PFSK-1 (cell line): ENCODE measurements at regions not wholly inside any gene's neighbourhood (a gene's known extent, or its start where the extent isn't known, plus 50 kb on each side); places are given as distances from the start of the nearest gene placed in this dataset.

Source experiments
- POLR2AphosphoS5 ChIP-seq: IDR thresholded peaks from 2 replicates; pipeline ENCODE4 v1.6.1; 2012; ENCODE audit warnings: low read depth, mild to moderate bottlenecking, control low read depth, low read length, moderate library complexity
- TAF1 ChIP-seq: IDR thresholded peaks from 2 replicates; pipeline ENCODE4 v1.6.1; 2012; ENCODE audit warnings: low read length, control low read depth, borderline replicate concordance; ENCODE audit not compliant: insufficient read depth
- TF ChIP-seq, protein P1 (sequence below), 2 experiments: IDR thresholded peaks; 2 replicates each; pipeline versions ENCODE4 v1.6.1 to v1.8.0; 2011 to 2012; ENCODE audit warnings: low read depth in 2 of 2, low read length in 2 of 2, control low read depth in 1 of 2, inconsistent platforms in 1 of 2, mild to moderate bottlenecking in 1 of 2, moderate library complexity in 1 of 2; ENCODE audit not compliant: insufficient read depth in 1 of 2

DNA sequence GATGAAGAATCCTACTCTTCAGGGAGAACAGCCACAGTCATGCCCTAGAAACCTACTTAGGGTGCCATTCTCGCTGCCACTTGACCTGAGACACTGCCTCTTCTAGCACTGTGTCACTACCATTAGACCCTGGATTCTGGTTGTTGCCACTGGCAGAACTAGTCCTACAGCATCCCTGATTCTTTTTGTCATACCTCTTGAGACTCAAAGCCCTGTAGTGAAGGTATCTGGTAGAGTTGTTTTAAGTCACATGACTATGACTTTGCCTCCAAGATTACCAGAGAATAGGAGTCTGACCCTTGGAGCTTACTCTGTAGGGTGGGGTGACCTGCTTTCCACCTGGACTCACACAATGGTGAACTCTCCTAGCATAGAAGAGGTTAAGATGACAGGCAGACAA, 296.7 kb downstream of the TNS1 start:
- no peak for TF ChIP-seq POLR2AphosphoS5
- TF ChIP-seq, protein P1, sequence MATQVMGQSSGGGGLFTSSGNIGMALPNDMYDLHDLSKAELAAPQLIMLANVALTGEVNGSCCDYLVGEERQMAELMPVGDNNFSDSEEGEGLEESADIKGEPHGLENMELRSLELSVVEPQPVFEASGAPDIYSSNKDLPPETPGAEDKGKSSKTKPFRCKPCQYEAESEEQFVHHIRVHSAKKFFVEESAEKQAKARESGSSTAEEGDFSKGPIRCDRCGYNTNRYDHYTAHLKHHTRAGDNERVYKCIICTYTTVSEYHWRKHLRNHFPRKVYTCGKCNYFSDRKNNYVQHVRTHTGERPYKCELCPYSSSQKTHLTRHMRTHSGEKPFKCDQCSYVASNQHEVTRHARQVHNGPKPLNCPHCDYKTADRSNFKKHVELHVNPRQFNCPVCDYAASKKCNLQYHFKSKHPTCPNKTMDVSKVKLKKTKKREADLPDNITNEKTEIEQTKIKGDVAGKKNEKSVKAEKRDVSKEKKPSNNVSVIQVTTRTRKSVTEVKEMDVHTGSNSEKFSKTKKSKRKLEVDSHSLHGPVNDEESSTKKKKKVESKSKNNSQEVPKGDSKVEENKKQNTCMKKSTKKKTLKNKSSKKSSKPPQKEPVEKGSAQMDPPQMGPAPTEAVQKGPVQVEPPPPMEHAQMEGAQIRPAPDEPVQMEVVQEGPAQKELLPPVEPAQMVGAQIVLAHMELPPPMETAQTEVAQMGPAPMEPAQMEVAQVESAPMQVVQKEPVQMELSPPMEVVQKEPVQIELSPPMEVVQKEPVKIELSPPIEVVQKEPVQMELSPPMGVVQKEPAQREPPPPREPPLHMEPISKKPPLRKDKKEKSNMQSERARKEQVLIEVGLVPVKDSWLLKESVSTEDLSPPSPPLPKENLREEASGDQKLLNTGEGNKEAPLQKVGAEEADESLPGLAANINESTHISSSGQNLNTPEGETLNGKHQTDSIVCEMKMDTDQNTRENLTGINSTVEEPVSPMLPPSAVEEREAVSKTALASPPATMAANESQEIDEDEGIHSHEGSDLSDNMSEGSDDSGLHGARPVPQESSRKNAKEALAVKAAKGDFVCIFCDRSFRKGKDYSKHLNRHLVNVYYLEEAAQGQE (IDR thresholded peaks at IDR 0.05; ENCODE audit: insufficient read depth in 1 of 2, low read depth in 2 of 2, low read length in 2 of 2): no peak
- no peak for TF ChIP-seq TAF1
